ENCODE measurements at regions not wholly inside any gene's neighbourhood (a gene's known extent, or its start where the extent isn't known, plus 50 kb on each side); places are given as distances from the start of the nearest gene placed in this dataset.

DNA sequence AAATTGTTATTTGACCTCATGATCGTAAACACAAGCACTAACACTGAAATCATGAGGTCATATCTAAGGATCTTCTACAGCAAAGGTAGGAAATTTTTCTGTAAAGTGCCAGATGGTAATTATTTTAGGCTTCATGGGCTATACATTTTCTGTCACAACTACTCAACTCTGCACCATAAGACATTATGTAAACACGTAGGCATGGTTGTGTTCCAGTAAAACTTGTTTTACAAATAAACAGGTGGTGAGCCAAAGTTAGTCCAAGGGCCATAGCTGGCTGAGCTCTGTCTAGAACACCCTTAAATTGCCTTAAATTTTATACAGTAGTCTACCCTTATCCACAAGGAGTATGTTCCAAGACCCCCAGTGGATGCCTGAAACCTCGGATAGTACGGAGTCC is 147.3 kb upstream of the CYP1B1 start:
- TF ChIP-seq POLR2A (IDR thresholded peaks at IDR 0.05; ENCODE audit: low read depth, low read length): no peak
- TF ChIP-seq POU2F2 (IDR thresholded peaks at IDR 0.05; ENCODE audit: low read depth, low read length): no peak
- no peak for TF ChIP-seq PAX5 (IDR thresholded peaks at IDR 0.05; ENCODE audit: insufficient read depth, low read length, severe bottlenecking)
- TF ChIP-seq SPI1 (IDR thresholded peaks at IDR 0.05; ENCODE audit: low read depth, low read length): no peak
- no peak for TF ChIP-seq TAF1 (IDR thresholded peaks at IDR 0.05; ENCODE audit: low read depth, low read length)
- no peak for TF ChIP-seq POLR2AphosphoS5 (IDR thresholded peaks at IDR 0.05; ENCODE audit: low read depth, low read length)
- no peak for DNase-seq (ENCODE audit: insufficient read length, low spot score)
- FAIRE-seq: no peak

GRCh38 chr2:38220164-38220563 is 144.2 kb upstream of the CYP1B1 start:
- no peak for TF ChIP-seq SPI1 (IDR thresholded peaks at IDR 0.05; ENCODE audit: low read depth, low read length)
- no peak for TF ChIP-seq PAX5 (IDR thresholded peaks at IDR 0.05; ENCODE audit: insufficient read depth, low read length, severe bottlenecking)
- no peak for TF ChIP-seq POLR2AphosphoS5 (IDR thresholded peaks at IDR 0.05; ENCODE audit: low read depth, low read length)
- no peak for TF ChIP-seq POLR2A (IDR thresholded peaks at IDR 0.05; ENCODE audit: low read depth, low read length)
- no peak for TF ChIP-seq POU2F2 (IDR thresholded peaks at IDR 0.05; ENCODE audit: low read depth, low read length)
- no peak for TF ChIP-seq TAF1 (IDR thresholded peaks at IDR 0.05; ENCODE audit: low read depth, low read length)
- FAIRE-seq: no peak
- no peak for DNase-seq (ENCODE audit: insufficient read length, low spot score)

GRCh38 chr2:38218995-38219394 is 143.0 kb upstream of the CYP1B1 start:
- DNase-seq (ENCODE audit: insufficient read length, low spot score) (no peak), FAIRE-seq (no peak)
- TF ChIP-seq POU2F2 (IDR thresholded peaks at IDR 0.05; ENCODE audit: low read depth, low read length) (no peak), POLR2AphosphoS5 (IDR thresholded peaks at IDR 0.05; ENCODE audit: low read depth, low read length) (no peak), TAF1 (IDR thresholded peaks at IDR 0.05; ENCODE audit: low read depth, low read length) (no peak), PAX5 (IDR thresholded peaks at IDR 0.05; ENCODE audit: insufficient read depth, low read length, severe bottlenecking) (no peak), POLR2A (IDR thresholded peaks at IDR 0.05; ENCODE audit: low read depth, low read length) (no peak), SPI1 (IDR thresholded peaks at IDR 0.05; ENCODE audit: low read depth, low read length) (no peak)

DNA sequence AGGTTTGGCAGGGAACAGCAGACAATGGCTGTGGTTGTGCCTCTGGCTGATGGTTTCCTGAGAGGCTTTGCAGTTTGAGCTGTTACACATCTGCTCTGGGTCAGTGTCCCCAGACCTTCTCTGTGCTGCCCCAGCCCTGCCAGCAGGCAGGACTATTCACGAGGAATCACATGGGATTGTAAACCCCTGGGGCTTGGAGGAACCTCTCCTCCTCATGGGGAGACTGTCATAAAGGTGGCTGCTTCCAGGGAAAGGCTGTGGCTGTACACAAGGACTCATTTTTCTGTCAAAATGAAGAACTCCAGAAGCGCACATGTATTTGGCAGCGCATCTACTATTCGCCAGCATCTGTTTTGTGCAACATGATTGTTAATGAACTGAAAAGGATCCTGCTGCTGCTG is 142.6 kb upstream of the CYP1B1 start:
- no peak for DNase-seq (ENCODE audit: insufficient read length, low spot score)
- no peak for TF ChIP-seq SPI1 (IDR thresholded peaks at IDR 0.05; ENCODE audit: low read depth, low read length)
- TF ChIP-seq POLR2AphosphoS5 (IDR thresholded peaks at IDR 0.05; ENCODE audit: low read depth, low read length): no peak
- TF ChIP-seq POU2F2 (IDR thresholded peaks at IDR 0.05; ENCODE audit: low read depth, low read length): no peak
- no peak for TF ChIP-seq TAF1 (IDR thresholded peaks at IDR 0.05; ENCODE audit: low read depth, low read length)
- no peak for TF ChIP-seq PAX5 (IDR thresholded peaks at IDR 0.05; ENCODE audit: insufficient read depth, low read length, severe bottlenecking)
- no peak for TF ChIP-seq POLR2A (IDR thresholded peaks at IDR 0.05; ENCODE audit: low read depth, low read length)
- FAIRE-seq: no peak

GRCh38 chr2:38217401-38218188 is 141.6 kb upstream of the CYP1B1 start:
- DNase-seq (ENCODE audit: insufficient read length, low spot score) (no peak), FAIRE-seq (no peak)
- TF ChIP-seq SPI1 (IDR thresholded peaks at IDR 0.05; ENCODE audit: low read depth, low read length) (no peak), POLR2AphosphoS5 (IDR thresholded peaks at IDR 0.05; ENCODE audit: low read depth, low read length) (no peak), TAF1 (IDR thresholded peaks at IDR 0.05; ENCODE audit: low read depth, low read length) (no peak), POLR2A (IDR thresholded peaks at IDR 0.05; ENCODE audit: low read depth, low read length) (no peak), POU2F2 (IDR thresholded peaks at IDR 0.05; ENCODE audit: low read depth, low read length) (no peak), PAX5 (IDR thresholded peaks at IDR 0.05; ENCODE audit: insufficient read depth, low read length, severe bottlenecking) (no peak)

DNA sequence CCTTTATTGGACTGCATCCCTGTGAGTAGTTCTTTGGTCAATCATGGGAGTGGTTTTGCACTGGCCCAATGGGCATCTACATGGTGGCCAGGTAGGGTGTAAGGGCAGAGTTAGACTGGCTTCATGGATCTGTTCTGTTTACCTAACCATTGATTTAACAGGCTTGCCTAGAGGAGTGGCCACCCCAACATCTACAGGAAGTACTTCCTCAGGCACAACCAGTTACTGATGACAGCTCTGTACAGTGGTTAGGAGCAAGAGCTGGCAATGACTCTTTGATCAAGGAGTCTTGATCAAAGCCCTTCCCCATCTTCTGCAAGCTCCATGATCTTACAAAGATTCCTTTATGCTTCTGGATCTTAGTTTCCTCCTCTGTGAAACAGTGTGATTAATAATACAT is 140.9 kb upstream of the CYP1B1 start:
- DNase-seq (ENCODE audit: insufficient read length, low spot score) (no peak), FAIRE-seq (no peak)
- TF ChIP-seq SPI1 (IDR thresholded peaks at IDR 0.05; ENCODE audit: low read depth, low read length) (no peak), PAX5 (IDR thresholded peaks at IDR 0.05; ENCODE audit: insufficient read depth, low read length, severe bottlenecking) (no peak), POLR2AphosphoS5 (IDR thresholded peaks at IDR 0.05; ENCODE audit: low read depth, low read length) (no peak), POLR2A (IDR thresholded peaks at IDR 0.05; ENCODE audit: low read depth, low read length) (no peak), TAF1 (IDR thresholded peaks at IDR 0.05; ENCODE audit: low read depth, low read length) (no peak), POU2F2 (IDR thresholded peaks at IDR 0.05; ENCODE audit: low read depth, low read length) (no peak)

- no peak for DNase-seq (ENCODE audit: insufficient read length, low spot score)
- TF ChIP-seq SPI1 (IDR thresholded peaks at IDR 0.05; ENCODE audit: low read depth, low read length) (no peak), POLR2AphosphoS5 (IDR thresholded peaks at IDR 0.05; ENCODE audit: low read depth, low read length) (no peak), POU2F2 (IDR thresholded peaks at IDR 0.05; ENCODE audit: low read depth, low read length) (no peak), PAX5 (IDR thresholded peaks at IDR 0.05; ENCODE audit: insufficient read depth, low read length, severe bottlenecking) (no peak), POLR2A (IDR thresholded peaks at IDR 0.05; ENCODE audit: low read depth, low read length) (no peak), TAF1 (IDR thresholded peaks at IDR 0.05; ENCODE audit: low read depth, low read length) (no peak)
- FAIRE-seq: peak; percentile 16
Measured at GRCh38 chr2:38215993-38216392, 140.0 kb upstream of the CYP1B1 start.

GRCh38 chr2:38215522-38215921 is 139.6 kb upstream of the CYP1B1 start:
- TF ChIP-seq TAF1 (IDR thresholded peaks at IDR 0.05; ENCODE audit: low read depth, low read length) (no peak), POU2F2 (IDR thresholded peaks at IDR 0.05; ENCODE audit: low read depth, low read length) (no peak), POLR2A (IDR thresholded peaks at IDR 0.05; ENCODE audit: low read depth, low read length) (no peak), SPI1 (IDR thresholded peaks at IDR 0.05; ENCODE audit: low read depth, low read length) (no peak), PAX5 (IDR thresholded peaks at IDR 0.05; ENCODE audit: insufficient read depth, low read length, severe bottlenecking) (no peak), POLR2AphosphoS5 (IDR thresholded peaks at IDR 0.05; ENCODE audit: low read depth, low read length) (no peak)
- no peak for DNase-seq (ENCODE audit: insufficient read length, low spot score)

GRCh38 chr2:38214209-38214717 is 138.3 kb upstream of the CYP1B1 start:
- DNase-seq (ENCODE audit: insufficient read length, low spot score) (no peak), FAIRE-seq (peak; percentile 23)
- no peak for TF ChIP-seq POLR2A (IDR thresholded peaks at IDR 0.05; ENCODE audit: low read depth, low read length)
- no peak for TF ChIP-seq POLR2AphosphoS5 (IDR thresholded peaks at IDR 0.05; ENCODE audit: low read depth, low read length)
- no peak for TF ChIP-seq PAX5 (IDR thresholded peaks at IDR 0.05; ENCODE audit: insufficient read depth, low read length, severe bottlenecking)
- no peak for TF ChIP-seq SPI1 (IDR thresholded peaks at IDR 0.05; ENCODE audit: low read depth, low read length)
- TF ChIP-seq POU2F2 (IDR thresholded peaks at IDR 0.05; ENCODE audit: low read depth, low read length): no peak
- TF ChIP-seq TAF1 (IDR thresholded peaks at IDR 0.05; ENCODE audit: low read depth, low read length): no peak

More at GRCh38 chr2:38215522-38215921, 139.6 kb upstream of the CYP1B1 start:
- no peak for FAIRE-seq

Data from GM12891 (cell line).